HepG2 (cell line): ENCODE measurements at regions not wholly inside any gene's neighbourhood (a gene's known extent, or its start where the extent isn't known, plus 50 kb on each side); places are given as distances from the start of the nearest gene placed in this dataset.
A peak's percentile ranks its signal among the peaks of the same experiment; 100 is the strongest.

Source experiments
- ATAC-seq: fragments of 200-7000 bp; cut with Tn5 transposase; 3 replicates; pipeline ENCODE4 v1.9.1; 2020; ENCODE audit warnings: mild to moderate bottlenecking, moderate library complexity
- BruUV-seq: library from RNA; stranded (reverse); fragments of 400-500 nt; replicated peaks from 2 replicates; lab custom pipeline; 2021; lab: Mats Ljungman, UMichigan
- CTCF ChIA-PET: fragments of 300-600 bp; formaldehyde crosslinking; extraction: SDS; loops from one replicate; lab custom pipeline; 2021; ENCODE audit warnings: low total read pairs, inconsistent platforms, low intra/inter-chr PET ratio; lab: Yijun Ruan, JAX
- POLR2A ChIA-PET: fragments of 350-600 bp; sonication (Branson Sonifier 250); formaldehyde crosslinking; loops from one replicate; lab custom pipeline; 2020; ENCODE audit warnings: antibody characterized with exemption, inconsistent platforms; lab: Yijun Ruan, JAX
- DNase-seq: peaks from one replicate; pipeline ENCODE4 v3.0.0-alpha.2; 2015; ENCODE audit warnings: low spot score
- FAIRE-seq: peaks from 3 replicates; lab custom pipeline; 2011; peaks lifted over from hg19 to GRCh38; lab: Jason Lieb, UNC
- H2AFZ ChIP-seq: one replicate; pipeline ENCODE4 v1.6.1; 2011; ENCODE audit warnings: low read length, inconsistent platforms
- H3K27ac ChIP-seq: fragments of 300-600 bp; 3 replicates; pipeline ENCODE4 v1.8.0; 2011; ENCODE audit warnings: mixed run types, mild to moderate bottlenecking, mixed read lengths, low read length, inconsistent platforms; ENCODE audit not compliant: insufficient read depth; ENCODE audit errors: extremely low read length
- H3K27me3 ChIP-seq, 2 experiments: fragments of 200-600 bp in 1 of 2; 2 replicates in 1 of 2; 3 replicates in 1 of 2; pipeline versions ENCODE4 v1.6.0 to v1.8.0; 2011; ENCODE audit warnings: low read length in 2 of 2, mild to moderate bottlenecking in 2 of 2, moderate library complexity in 2 of 2, inconsistent platforms in 1 of 2; ENCODE audit not compliant: insufficient read depth in 2 of 2, control insufficient read depth in 1 of 2
- H3K36me3 ChIP-seq, 2 experiments: fragments of 200-600 bp in 1 of 2; replicated peaks in 1 of 2; 2 replicates in 1 of 2; 3 replicates in 1 of 2; pipeline versions ENCODE4 v1.5.1 to v1.8.0; 2011; ENCODE audit warnings: low read length in 2 of 2, inconsistent platforms in 1 of 2; ENCODE audit not compliant: insufficient read depth in 2 of 2, control insufficient read depth in 1 of 2
- H3K4me1 ChIP-seq: 2 replicates; pipeline ENCODE4 v1.5.1; 2012; ENCODE audit warnings: low read length, inconsistent platforms; ENCODE audit not compliant: insufficient read depth
- H3K4me2 ChIP-seq: 2 replicates; pipeline ENCODE4 v1.6.0; 2011; ENCODE audit warnings: low read depth, low read length, inconsistent platforms
- H3K4me3 ChIP-seq, 3 experiments: fragments of 200-600 bp in 1 of 3; sonication (generic), shearing (Covaris generic) in 1 of 3; replicated peaks in 1 of 3; 2 replicates each; pipeline ENCODE4 v1.5.1; 2011 to 2016; ENCODE audit warnings: low read length in 3 of 3, inconsistent platforms in 2 of 3, low read depth in 2 of 3, mild to moderate bottlenecking in 2 of 3, control low read depth in 1 of 3, mixed read lengths in 1 of 3; ENCODE audit not compliant: insufficient read depth in 1 of 3
- H3K79me2 ChIP-seq: one replicate; pipeline ENCODE4 v1.6.1; 2011; ENCODE audit warnings: low read length, inconsistent platforms; ENCODE audit not compliant: insufficient read depth
- H3K9ac ChIP-seq: 2 replicates; pipeline ENCODE4 v1.6.0; 2011; ENCODE audit warnings: mild to moderate bottlenecking, low read depth, low read length, inconsistent platforms; ENCODE audit not compliant: insufficient read depth
- H3K9me3 ChIP-seq: 2 replicates; pipeline ENCODE4 v1.5.1; 2012; ENCODE audit warnings: mild to moderate bottlenecking, low read length
- H4K20me1 ChIP-seq: 2 replicates; pipeline ENCODE4 v1.6.0; 2011; ENCODE audit warnings: inconsistent platforms, mild to moderate bottlenecking, low read length, moderate library complexity; ENCODE audit not compliant: insufficient read depth
- TEF ChIP-seq: sonication (generic); formaldehyde crosslinking; IDR thresholded peaks from 2 replicates; pipeline ENCODE4 v1.5.0; 2020; ENCODE audit warnings: missing genetic modification reagents
- ZNF577 ChIP-seq: sonication (generic); formaldehyde crosslinking; IDR thresholded peaks from 2 replicates; pipeline ENCODE4 v1.4.0; 2020; ENCODE audit warnings: mild to moderate bottlenecking, low read depth, missing genetic modification reagents, borderline replicate concordance
- WGBS: methylation state at CpG from one replicate; pipeline ENCODE4 v1.1.6; 2017; ENCODE audit warnings: low lambda C conversion rate; 5-methylcytosine and 5-hydroxymethylcytosine counted together
- in situ Hi-C: cut with HindIII; loops from 2 replicates; pipeline ENCODE4 v1.10.0; 2017; ENCODE audit warnings: low pct_unique_long_range_greater_than_20kb; ENCODE audit not compliant: extremely low pct_ligation_motif_present
- intact Hi-C: fragments of 100-400 bp; cut with micrococcal nuclease; formaldehyde crosslinking; loops from one replicate; pipeline ENCODE4 v1.10.0; 2022; ENCODE audit not compliant: unreplicated experiment
- TF ChIP-seq, protein P1 (sequence below): sonication (generic); formaldehyde crosslinking; IDR thresholded peaks from 2 replicates; pipeline ENCODE4 v1.5.0; 2020; ENCODE audit warnings: mild to moderate bottlenecking, missing genetic modification reagents

DNA sequence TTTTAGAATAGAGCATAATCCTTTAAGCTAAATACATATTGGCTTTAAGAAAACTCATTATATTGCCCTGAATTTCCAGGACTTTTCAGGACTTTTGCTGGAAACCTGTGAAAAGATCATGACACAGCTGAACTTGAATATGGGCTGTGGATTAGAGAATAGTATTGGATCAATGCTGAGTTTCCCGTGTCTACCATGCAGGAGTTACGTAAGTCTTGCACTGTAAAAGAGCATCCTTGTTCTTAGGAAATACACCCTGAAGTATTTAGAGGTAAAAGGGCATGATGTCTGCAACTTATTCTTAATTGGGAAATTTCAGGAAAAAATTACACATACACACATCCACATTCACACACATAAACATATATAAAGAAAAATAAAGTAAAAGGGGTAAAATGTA is 82.1 kb downstream of the ZFP36L2 start (continued):
- TF ChIP-seq TEF (CRISPR knock-in tag) = peak; percentile 87; the same call in 1 of the 2 replicates

DNA sequence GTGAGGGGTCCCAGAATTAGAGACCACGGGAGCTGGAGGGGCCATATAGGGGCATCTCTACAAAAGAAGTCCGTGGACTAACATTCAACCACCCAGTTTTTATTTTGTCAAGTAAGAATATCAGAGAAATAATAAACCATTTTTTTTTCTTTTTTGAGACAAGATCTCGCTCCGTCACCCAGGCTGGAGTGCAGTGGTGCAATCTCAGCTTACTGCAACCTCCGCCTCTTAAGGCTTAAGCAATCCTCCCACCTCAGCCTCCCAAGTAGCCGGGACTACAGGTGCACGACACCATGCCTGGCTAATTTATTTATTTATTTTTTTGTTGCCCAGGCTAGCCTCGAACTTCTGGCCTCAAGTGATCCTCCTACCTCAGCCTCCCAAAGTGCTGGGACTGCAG is 82.7 kb downstream of the ZFP36L2 start:
- TF ChIP-seq, protein P1, sequence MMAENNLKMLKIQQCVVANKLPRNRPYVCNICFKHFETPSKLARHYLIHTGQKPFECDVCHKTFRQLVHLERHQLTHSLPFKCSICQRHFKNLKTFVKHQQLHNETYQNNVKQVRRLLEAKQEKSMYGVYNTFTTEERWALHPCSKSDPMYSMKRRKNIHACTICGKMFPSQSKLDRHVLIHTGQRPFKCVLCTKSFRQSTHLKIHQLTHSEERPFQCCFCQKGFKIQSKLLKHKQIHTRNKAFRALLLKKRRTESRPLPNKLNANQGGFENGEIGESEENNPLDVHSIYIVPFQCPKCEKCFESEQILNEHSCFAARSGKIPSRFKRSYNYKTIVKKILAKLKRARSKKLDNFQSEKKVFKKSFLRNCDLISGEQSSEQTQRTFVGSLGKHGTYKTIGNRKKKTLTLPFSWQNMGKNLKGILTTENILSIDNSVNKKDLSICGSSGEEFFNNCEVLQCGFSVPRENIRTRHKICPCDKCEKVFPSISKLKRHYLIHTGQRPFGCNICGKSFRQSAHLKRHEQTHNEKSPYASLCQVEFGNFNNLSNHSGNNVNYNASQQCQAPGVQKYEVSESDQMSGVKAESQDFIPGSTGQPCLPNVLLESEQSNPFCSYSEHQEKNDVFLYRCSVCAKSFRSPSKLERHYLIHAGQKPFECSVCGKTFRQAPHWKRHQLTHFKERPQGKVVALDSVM (CRISPR knock-in tag) = peak; percentile 68
- TF ChIP-seq ZNF577 (CRISPR knock-in tag) = no peak
- intact Hi-C loops (no loop called here), in situ Hi-C loops (no loop called here)
- Histone ChIP-seq H3K79me2 (no peaks in the 10 kb centered on the region), H3K4me3 (no peak overlapping the region), H2AFZ (no peak overlapping the region), H3K4me1 (peaks cover 60% of the 10 kb centered on the region), H3K4me2 (no peak overlapping the region), H3K27ac (peak overlapping the region; percentile 4), H3K36me3 (no peaks in the 10 kb centered on the region), H3K9ac (no peak overlapping the region), H4K20me1 (no peaks in the 10 kb centered on the region), H3K27me3 (no peaks in the 10 kb centered on the region), H3K9me3 (no peaks in the 10 kb centered on the region)
- ChIA-PET POLR2A (interaction anchor here (2.0 to 3.2 kb wide), 2 partner anchors 78 to 83 kb away, joined by 6 to 14 read pairs; partner anchors contain the start of gene ZFP36L2), CTCF (no interaction called here)
- WGBS = 85% methylated on average over 8 of the region's 8 CpGs
- ATAC-seq = no peak
- FAIRE-seq = no peak
- DNase-seq = no peak
- no TSS peak for BruUV-seq
